ENCODE measurements at regions not wholly inside any gene's neighbourhood (a gene's known extent, or its start where the extent isn't known, plus 50 kb on each side); places are given as distances from the start of the nearest gene placed in this dataset.

DNA sequence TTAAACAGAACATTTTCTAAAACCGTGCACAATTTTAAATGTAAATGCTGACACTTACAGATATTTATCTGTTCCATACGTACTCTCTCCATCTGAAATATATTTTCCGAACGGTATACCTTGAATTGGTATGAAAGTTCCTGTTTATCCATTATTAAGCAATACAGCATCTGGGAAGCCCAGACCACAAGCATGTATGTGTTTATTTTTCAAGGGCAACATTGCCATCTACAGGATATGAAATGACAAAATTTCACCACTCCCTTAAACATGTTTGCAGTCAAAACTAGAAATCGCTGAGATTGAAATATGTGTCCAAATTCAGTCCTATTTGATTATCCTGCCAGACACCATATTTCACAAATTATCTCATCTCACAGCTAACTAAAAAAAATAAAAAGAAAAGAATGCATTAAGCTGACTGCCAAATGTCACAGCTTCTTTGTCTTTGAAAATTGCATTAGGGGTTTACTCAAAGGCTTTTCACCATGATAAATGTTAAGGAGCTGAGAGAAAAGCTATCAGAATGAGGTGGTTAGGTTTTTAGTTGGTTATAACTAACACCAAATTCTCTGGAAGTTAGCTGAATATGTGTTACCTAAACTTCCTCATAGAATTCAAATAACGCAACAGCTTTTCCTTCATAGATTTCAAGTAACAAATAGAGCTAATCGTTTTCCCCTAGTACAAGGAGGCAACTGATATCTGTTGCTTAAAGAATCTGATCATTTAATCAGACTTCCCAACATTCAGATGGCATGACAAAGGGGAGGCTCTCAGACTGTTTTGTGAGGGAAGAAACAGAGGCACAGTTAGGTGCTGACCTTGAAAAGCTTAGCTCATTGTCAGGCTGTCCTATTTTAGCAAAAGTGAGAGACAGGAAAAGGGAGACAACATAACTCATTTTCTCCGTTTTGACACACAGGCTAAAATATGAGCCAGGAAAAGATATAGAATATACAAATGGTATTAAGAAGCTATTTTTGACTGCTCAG, 533.1 kb downstream of the TBL1XR1 start:
- no peak overlapping the region for H3K27ac ChIP-seq (ENCODE audit: low read depth, low read length)

DNA sequence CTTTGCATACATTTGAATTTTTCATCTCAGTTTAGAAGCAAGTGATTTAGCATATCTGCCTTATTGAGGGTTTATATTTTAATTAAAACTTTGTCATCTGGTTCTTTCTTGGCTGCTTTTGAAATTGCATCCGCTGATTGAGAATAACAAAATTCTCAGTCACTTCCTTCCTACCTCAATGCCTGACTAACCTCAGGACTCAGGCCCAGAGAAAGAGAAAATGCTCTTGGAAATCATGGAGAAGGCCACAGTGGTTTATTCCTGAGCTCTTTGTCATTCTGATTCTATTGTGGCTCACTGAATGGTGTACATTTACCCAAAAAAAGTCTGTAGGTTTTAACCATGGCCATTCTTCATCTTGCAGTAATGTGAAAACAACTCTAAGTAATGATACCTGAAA, 533.9 kb downstream of the TBL1XR1 start:
- Histone ChIP-seq H3K27ac (ENCODE audit: low read depth, low read length) (no peak overlapping the region), H3K9ac (ENCODE audit: low read length) (no peak overlapping the region), H3K4me3 (ENCODE audit: low read length) (no peak overlapping the region), H3K36me3 (ENCODE audit: control insufficient read depth, insufficient read depth, low read length) (no peaks in the 10 kb centered on the region), H3K27me3 (ENCODE audit: control insufficient read depth, insufficient read depth, low read length) (no peaks in the 10 kb centered on the region), H3K4me1 (ENCODE audit: control insufficient read depth, insufficient read depth, low read length) (peaks cover 5% of the 10 kb centered on the region)

More for the DNA sequence above, 533.1 kb downstream of the TBL1XR1 start:
- Histone ChIP-seq H3K27me3 (ENCODE audit: control insufficient read depth, insufficient read depth, low read length) (no peaks in the 10 kb centered on the region), H3K9ac (ENCODE audit: low read length) (no peak overlapping the region), H3K36me3 (ENCODE audit: control insufficient read depth, insufficient read depth, low read length) (no peaks in the 10 kb centered on the region), H3K4me1 (ENCODE audit: control insufficient read depth, insufficient read depth, low read length) (peaks cover 5% of the 10 kb centered on the region), H3K4me3 (ENCODE audit: low read length) (no peak overlapping the region)

DNA sequence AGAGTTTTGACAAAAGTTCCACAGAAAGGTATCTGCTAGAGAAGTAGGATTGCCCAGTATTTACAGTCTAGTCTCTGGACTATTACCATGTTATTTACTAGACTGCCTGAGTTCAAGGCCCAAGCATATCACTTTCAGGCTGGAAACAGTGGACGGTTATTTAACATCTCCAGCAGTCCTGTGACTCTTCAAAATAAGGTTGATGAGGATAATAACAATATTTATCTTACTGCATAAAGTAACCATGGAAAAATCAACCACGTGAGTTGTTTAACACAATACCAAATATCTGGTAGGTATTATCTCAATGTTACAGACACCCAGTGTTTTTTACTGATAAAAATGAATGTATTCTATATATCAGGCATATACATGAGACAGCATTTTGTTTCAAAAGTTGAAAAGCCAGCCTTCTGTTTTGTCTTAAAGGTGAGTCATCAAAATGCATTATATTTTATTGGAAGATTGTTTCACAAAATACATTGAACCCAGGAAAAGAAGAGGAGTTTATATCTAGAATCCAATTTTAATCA, 535.8 kb downstream of the TBL1XR1 start:
- Histone ChIP-seq H3K27ac (ENCODE audit: low read depth, low read length) (no peak overlapping the region), H3K36me3 (ENCODE audit: control insufficient read depth, insufficient read depth, low read length) (no peaks in the 10 kb centered on the region), H3K4me1 (ENCODE audit: control insufficient read depth, insufficient read depth, low read length) (peaks cover 5% of the 10 kb centered on the region), H3K9ac (ENCODE audit: low read length) (no peak overlapping the region), H3K27me3 (ENCODE audit: control insufficient read depth, insufficient read depth, low read length) (no peaks in the 10 kb centered on the region), H3K4me3 (ENCODE audit: low read length) (no peak overlapping the region)

DNA sequence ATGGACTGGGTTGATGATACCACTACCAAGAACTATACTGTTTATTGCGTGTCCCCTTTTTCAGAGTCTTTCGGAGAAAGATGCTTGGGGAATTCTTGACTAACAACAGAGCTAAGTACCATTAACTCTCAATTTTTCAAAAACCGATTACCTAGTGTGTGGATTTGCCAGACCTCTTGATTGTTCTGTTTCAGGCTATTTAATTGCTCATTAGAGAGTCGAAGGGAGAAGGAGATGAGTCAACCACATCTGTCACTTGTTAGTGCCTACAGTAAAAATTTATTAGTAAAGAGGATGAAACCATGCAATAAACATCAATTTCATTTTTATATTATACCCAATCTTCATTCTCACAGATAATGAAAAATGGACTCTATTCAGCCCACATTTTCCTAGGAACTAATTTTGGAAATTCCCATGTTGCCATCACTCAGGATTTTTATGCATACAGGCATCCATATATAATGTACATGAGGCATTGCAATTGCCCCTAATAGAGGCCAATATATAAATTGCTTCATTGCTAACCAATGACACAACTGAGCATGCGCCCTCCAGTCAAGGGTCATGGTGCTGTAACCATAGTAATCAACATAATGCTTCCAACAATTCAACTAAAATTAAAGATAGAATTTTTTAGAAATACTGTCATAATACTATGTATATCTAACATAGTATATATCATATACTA, 541.7 kb downstream of the TBL1XR1 start:
- Histone ChIP-seq H3K27me3 (ENCODE audit: control insufficient read depth, insufficient read depth, low read length) (no peaks in the 10 kb centered on the region), H3K4me1 (ENCODE audit: control insufficient read depth, insufficient read depth, low read length) (no peaks in the 10 kb centered on the region), H3K9ac (ENCODE audit: low read length) (no peak overlapping the region), H3K4me3 (ENCODE audit: low read length) (no peak overlapping the region), H3K36me3 (ENCODE audit: control insufficient read depth, insufficient read depth, low read length) (no peaks in the 10 kb centered on the region), H3K27ac (ENCODE audit: low read depth, low read length) (no peak overlapping the region)

DNA sequence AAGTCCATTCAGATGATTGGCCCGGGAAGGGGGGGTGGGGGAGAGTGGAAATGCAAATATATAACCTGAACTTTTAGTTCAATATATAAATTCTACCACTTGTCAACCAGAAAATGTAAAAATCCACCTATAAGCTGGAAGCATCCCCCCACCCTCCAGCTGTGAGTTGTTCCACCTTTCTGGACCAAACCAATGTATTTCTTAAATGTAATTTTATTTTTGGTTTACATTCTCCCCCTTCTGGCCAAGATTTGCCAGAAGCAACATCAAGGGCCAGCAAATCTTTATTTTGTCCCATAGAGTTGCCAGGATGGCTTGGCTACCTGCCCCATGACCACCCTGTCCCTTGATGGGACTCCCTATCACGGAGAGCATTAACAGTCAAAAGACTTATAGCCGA, 545.7 kb downstream of the TBL1XR1 start:
- H3K4me3 ChIP-seq (ENCODE audit: low read length): no peak overlapping the region
- no peak overlapping the region for H3K9ac ChIP-seq (ENCODE audit: low read length)
- H3K36me3 ChIP-seq (ENCODE audit: control insufficient read depth, insufficient read depth, low read length): no peaks in the 10 kb centered on the region
- no peak overlapping the region for H3K27ac ChIP-seq (ENCODE audit: low read depth, low read length)
- no peaks in the 10 kb centered on the region for H3K27me3 ChIP-seq (ENCODE audit: control insufficient read depth, insufficient read depth, low read length)
- H3K4me1 ChIP-seq (ENCODE audit: control insufficient read depth, insufficient read depth, low read length): no peaks in the 10 kb centered on the region

DNA sequence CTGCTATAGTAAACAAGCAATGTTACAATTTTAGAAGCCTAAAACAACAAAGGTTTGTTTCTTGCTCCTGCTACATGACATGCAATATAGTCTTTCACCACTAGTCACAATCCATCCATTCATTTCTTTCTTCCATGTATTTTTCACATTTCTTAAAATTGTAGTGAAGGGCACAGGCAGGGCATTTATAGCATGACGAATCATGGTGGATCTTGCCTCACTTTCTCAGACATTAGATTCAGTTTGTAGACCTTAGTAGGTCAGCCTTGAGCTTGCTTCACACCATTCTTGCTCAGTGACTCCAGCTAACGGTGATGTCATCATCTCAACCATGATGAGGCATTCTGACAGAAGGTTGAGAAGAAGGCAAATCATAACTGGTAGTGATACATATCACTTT, 546.8 kb downstream of the TBL1XR1 start:
- Histone ChIP-seq H3K27ac (ENCODE audit: low read depth, low read length) (no peak overlapping the region), H3K9ac (ENCODE audit: low read length) (no peak overlapping the region), H3K4me3 (ENCODE audit: low read length) (no peak overlapping the region), H3K36me3 (ENCODE audit: control insufficient read depth, insufficient read depth, low read length) (no peaks in the 10 kb centered on the region), H3K4me1 (ENCODE audit: control insufficient read depth, insufficient read depth, low read length) (no peaks in the 10 kb centered on the region), H3K27me3 (ENCODE audit: control insufficient read depth, insufficient read depth, low read length) (no peaks in the 10 kb centered on the region)

DNA sequence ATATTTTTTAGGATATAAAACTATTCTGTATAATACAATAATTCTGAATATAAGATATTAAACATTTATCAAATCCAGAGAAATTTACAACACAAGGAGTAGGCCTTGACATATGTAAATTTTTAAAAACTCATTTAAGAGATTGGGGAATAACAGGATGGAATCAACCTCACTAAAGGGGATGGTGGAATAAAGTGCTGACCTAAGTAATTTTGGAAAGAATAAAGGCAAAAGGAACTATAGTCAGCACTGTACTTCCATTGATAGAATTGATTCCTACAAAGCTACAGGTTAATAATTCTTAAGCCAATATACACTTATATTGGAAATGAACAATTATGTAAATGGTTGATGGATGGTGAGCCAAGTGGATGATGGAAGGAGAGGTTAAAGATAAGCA, 549.3 kb downstream of the TBL1XR1 start:
- no peaks in the 10 kb centered on the region for H3K36me3 ChIP-seq (ENCODE audit: control insufficient read depth, insufficient read depth, low read length)
- no peak overlapping the region for H3K4me3 ChIP-seq (ENCODE audit: low read length)
- no peaks in the 10 kb centered on the region for H3K27me3 ChIP-seq (ENCODE audit: control insufficient read depth, insufficient read depth, low read length)
- H3K27ac ChIP-seq (ENCODE audit: low read depth, low read length): no peak overlapping the region
- H3K4me1 ChIP-seq (ENCODE audit: control insufficient read depth, insufficient read depth, low read length): no peaks in the 10 kb centered on the region
- H3K9ac ChIP-seq (ENCODE audit: low read length): no peak overlapping the region

DNA sequence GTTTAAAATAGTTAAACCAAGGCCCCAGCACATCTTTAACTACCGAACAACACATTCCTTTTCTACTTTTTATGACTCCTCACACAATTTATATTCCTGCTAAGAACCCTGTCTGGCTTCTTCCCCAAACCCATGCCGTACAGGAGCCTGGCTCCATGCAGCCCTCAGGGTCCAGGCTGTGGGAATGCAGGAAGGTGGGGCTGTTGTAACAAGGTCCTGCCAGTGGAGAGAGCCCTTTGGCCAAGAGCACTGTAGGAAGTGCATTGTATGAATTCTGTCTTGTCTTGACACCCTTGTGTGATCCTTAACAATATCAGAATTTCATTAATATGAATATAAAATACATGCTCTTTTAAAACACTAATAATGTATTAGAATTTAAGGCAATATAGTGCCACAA, 563.8 kb downstream of the TBL1XR1 start:
- H3K36me3 ChIP-seq (ENCODE audit: control insufficient read depth, insufficient read depth, low read length): no peaks in the 10 kb centered on the region
- no peak overlapping the region for H3K9ac ChIP-seq (ENCODE audit: low read length)
- no peak overlapping the region for H3K4me3 ChIP-seq (ENCODE audit: low read length)
- no peaks in the 10 kb centered on the region for H3K4me1 ChIP-seq (ENCODE audit: control insufficient read depth, insufficient read depth, low read length)
- no peak overlapping the region for H3K27ac ChIP-seq (ENCODE audit: low read depth, low read length)
- no peaks in the 10 kb centered on the region for H3K27me3 ChIP-seq (ENCODE audit: control insufficient read depth, insufficient read depth, low read length)

DNA sequence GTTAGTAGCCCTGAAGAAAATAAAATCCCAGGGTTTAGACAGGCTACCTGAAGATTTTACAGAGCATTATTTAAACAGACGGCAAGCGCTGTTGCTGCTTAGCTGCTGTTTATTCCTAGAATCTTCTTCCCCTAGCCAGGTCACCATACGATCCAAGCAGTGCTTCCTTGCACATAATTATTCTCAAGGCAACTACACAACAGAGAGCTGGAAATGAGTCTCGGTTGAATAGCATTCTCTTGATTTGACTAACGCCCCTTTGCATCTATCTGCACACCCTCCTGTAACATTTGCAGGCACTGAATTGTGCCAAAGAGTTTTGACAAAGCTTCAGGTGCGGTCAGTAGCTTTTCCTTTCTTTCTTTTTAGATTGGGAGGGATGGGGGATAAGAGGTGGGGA, 564.4 kb downstream of the TBL1XR1 start:
- Histone ChIP-seq H3K4me3 (ENCODE audit: low read length) (no peak overlapping the region), H3K27ac (ENCODE audit: low read depth, low read length) (no peak overlapping the region), H3K27me3 (ENCODE audit: control insufficient read depth, insufficient read depth, low read length) (no peaks in the 10 kb centered on the region), H3K4me1 (ENCODE audit: control insufficient read depth, insufficient read depth, low read length) (no peaks in the 10 kb centered on the region), H3K36me3 (ENCODE audit: control insufficient read depth, insufficient read depth, low read length) (no peaks in the 10 kb centered on the region), H3K9ac (ENCODE audit: low read length) (no peak overlapping the region)

DNA sequence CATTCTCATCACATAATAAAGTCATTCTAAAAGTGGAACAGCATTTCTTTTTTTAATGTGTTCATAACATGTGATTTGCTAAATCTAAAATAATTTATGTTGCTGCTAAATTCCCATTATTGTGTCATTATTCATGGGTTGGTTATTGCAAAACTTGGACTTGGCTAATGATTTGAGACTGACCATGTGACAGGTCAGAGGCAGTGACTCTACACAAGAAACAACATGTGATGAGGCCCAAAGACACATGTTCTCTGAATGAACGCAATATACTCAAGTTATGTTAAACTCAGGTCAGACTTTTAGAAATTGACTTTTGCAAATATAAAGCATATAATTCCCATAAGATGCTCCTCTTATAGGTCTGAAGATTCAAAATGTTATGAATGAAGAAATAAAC, 566.1 kb downstream of the TBL1XR1 start:
- Histone ChIP-seq H3K36me3 (ENCODE audit: control insufficient read depth, insufficient read depth, low read length) (no peaks in the 10 kb centered on the region), H3K9ac (ENCODE audit: low read length) (no peak overlapping the region), H3K27me3 (ENCODE audit: control insufficient read depth, insufficient read depth, low read length) (no peaks in the 10 kb centered on the region), H3K27ac (ENCODE audit: low read depth, low read length) (no peak overlapping the region), H3K4me3 (ENCODE audit: low read length) (no peak overlapping the region), H3K4me1 (ENCODE audit: control insufficient read depth, insufficient read depth, low read length) (no peaks in the 10 kb centered on the region)

DNA sequence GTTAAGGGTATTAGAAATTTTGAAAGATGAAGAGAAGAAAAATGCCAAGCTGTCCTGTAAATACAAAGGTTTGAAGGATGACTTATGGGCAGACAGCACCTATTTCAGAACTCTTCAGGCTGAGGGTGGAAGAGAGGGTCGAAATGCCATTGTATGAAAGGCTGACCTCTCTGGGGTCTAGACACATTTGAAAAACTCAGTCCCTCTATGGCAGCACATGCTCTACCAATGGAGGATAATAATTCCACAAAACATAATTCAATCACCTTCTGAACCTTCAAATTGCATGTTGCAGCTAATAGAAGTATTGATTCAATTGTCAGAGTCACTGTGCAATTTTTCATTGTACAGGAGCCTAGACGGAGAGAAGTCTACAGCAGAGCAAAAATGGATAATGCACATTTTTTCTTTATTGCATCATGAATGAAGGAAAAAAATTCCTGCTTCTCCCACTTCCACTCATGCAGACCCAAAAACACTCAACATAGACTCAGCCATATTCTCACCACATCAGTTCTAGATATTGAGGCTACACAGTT, 569.1 kb downstream of the TBL1XR1 start:
- no peak overlapping the region for H3K9ac ChIP-seq (ENCODE audit: low read length)
- H3K4me3 ChIP-seq (ENCODE audit: low read length): no peak overlapping the region
- H3K27me3 ChIP-seq (ENCODE audit: control insufficient read depth, insufficient read depth, low read length): no peaks in the 10 kb centered on the region
- H3K27ac ChIP-seq (ENCODE audit: low read depth, low read length): no peak overlapping the region
- H3K4me1 ChIP-seq (ENCODE audit: control insufficient read depth, insufficient read depth, low read length): no peaks in the 10 kb centered on the region
- no peaks in the 10 kb centered on the region for H3K36me3 ChIP-seq (ENCODE audit: control insufficient read depth, insufficient read depth, low read length)

DNA sequence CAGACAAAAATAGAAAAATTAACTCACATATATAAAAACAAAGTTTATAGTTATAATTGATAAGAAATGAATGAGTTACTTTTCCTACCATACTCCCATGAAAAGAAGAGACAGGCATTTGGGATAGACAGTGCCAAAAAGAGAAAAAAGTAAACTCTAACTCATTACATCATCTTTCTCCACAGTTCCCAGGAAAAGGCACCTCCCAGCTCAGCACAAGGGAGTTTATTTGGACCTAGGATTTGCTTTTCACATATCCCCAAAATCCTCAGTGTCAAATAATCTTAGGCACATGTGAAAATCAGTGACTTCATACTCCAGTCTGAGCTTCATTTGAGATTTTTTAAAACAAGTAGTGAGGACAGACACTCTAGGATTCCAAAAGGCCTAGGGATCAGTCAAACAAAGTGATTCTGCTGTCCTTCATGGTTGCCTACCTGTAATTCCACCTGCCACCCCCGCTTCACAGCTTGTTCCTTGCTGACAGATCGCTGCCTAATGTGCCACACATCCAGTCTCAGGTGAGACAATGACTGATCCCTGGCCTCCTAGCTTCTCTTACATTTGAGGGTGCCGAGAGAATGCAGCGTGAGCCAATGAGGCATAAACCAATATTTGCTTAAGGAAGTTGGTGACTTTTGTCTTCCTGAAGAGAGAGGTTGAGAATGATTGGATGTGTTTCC, 573.7 kb downstream of the TBL1XR1 start:
- Histone ChIP-seq H3K36me3 (ENCODE audit: control insufficient read depth, insufficient read depth, low read length) (no peaks in the 10 kb centered on the region), H3K9ac (ENCODE audit: low read length) (no peak overlapping the region), H3K4me1 (ENCODE audit: control insufficient read depth, insufficient read depth, low read length) (no peaks in the 10 kb centered on the region), H3K27ac (ENCODE audit: low read depth, low read length) (no peak overlapping the region), H3K27me3 (ENCODE audit: control insufficient read depth, insufficient read depth, low read length) (no peaks in the 10 kb centered on the region), H3K4me3 (ENCODE audit: low read length) (no peak overlapping the region)

Data from rectal smooth muscle tissue (tissue), 1 donor.